Activated T-helper 1 cell treated with anti-CD3 and anti-CD28 coated beads, Interleukin-12 subunit alpha, Interleukin-12 subunit beta, Interleukin-2, Interleukin-4 antibody, amounts not matched to agents 30 ng/mL and 10 ng/mL and 1 ng/mL, durations not matched to agents 14 hours and 24 hours and 36 hours (primary cell): ENCODE measurements at regions not wholly inside any gene's neighbourhood (a gene's known extent, or its start where the extent isn't known, plus 50 kb on each side); places are given as distances from the start of the nearest gene placed in this dataset.

Experiments
- DNase-seq: peaks from one replicate; pipeline ENCODE4 v3.0.0; 2021; ENCODE audit warnings: low spot score
- H3K27ac Mint-ChIP-seq: one replicate; pipeline ENCODE4 v1.8.0; 2021; ENCODE audit warnings: mild to moderate bottlenecking, mixed read lengths
- H3K27me3 Mint-ChIP-seq: one replicate; pipeline ENCODE4 v1.8.0; 2022; ENCODE audit warnings: mild to moderate bottlenecking, moderate library complexity, mixed read lengths; ENCODE audit not compliant: insufficient read depth
- H3K36me3 Mint-ChIP-seq: one replicate; pipeline ENCODE4 v1.8.0; 2021; ENCODE audit warnings: low read depth, mixed read lengths
- H3K4me1 Mint-ChIP-seq: one replicate; pipeline ENCODE4 v1.8.0; 2021; ENCODE audit warnings: low read depth, mixed read lengths
- H3K4me3 Mint-ChIP-seq: one replicate; pipeline ENCODE4 v1.8.0; 2021; ENCODE audit warnings: mild to moderate bottlenecking, moderate library complexity, mixed read lengths
- H3K9me3 Mint-ChIP-seq: one replicate; pipeline ENCODE4 v1.8.0; 2021; ENCODE audit warnings: mixed read lengths
- intact Hi-C: fragments of 100-400 bp; cut with micrococcal nuclease; formaldehyde crosslinking; loops from one replicate; pipeline ENCODE4 v1.15.1; 2024

GRCh38 chr4:35918491-35918977, 325.8 kb downstream of the ARAP2 start:
- peaks cover 9% of the 10 kb centered on the region for H3K27me3 Mint-ChIP-seq
- intact Hi-C loops: no loop called here
- H3K4me1 Mint-ChIP-seq: no peaks in the 10 kb centered on the region
- H3K36me3 Mint-ChIP-seq: no peaks in the 10 kb centered on the region
- H3K4me3 Mint-ChIP-seq: no peak overlapping the region
- no peaks in the 10 kb centered on the region for H3K9me3 Mint-ChIP-seq
- H3K27ac Mint-ChIP-seq: no peak overlapping the region
- DNase-seq: no peak

DNA sequence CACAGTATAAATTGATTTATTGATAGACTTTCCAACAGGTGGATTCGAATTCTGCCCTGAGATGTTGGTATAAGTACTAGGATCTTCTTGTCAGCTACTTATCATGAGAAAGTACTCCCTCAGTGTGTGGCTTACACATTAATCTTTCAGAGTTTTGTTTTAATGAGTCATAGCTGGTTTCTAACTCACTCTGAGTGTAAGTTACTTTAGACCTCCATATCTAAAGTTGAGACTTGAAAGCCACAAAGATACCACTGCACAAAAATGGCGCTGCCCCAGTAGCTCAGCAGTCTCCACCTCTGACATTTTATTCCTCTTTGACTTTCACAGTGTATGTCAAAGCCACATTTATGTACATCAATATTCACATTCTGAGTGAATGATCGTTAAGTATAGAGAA, 318.5 kb downstream of the ARAP2 start:
- Mint-ChIP-seq H3K27ac (no peak overlapping the region), H3K4me1 (no peaks in the 10 kb centered on the region), H3K36me3 (no peaks in the 10 kb centered on the region), H3K4me3 (no peak overlapping the region), H3K9me3 (no peaks in the 10 kb centered on the region), H3K27me3 (peaks cover 6% of the 10 kb centered on the region)
- intact Hi-C loops: no loop called here
- no peak for DNase-seq

DNA sequence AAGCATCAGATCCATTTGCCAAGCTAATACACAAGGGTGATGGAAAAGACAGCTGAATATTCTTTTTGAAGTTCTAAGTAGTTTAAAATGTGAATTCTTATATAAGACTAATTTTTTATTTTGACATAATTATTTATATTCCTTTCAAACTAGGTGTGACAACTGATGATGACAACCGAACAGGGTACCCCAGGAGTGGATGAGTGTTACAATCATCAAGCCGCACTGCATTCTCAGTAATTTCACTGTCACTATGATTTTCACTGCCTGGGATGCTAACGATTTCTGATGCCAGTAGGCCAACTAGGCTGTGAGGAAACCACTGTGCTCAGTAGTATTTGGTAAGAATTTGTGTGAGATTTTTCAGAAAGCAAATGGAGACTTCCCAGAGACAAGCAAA, 317.5 kb downstream of the ARAP2 start:
- intact Hi-C loops: no loop called here
- H3K27me3 Mint-ChIP-seq: peaks cover 6% of the 10 kb centered on the region
- no peak overlapping the region for H3K27ac Mint-ChIP-seq
- no peaks in the 10 kb centered on the region for H3K36me3 Mint-ChIP-seq
- H3K4me3 Mint-ChIP-seq: no peak overlapping the region
- no peak for DNase-seq
- no peaks in the 10 kb centered on the region for H3K9me3 Mint-ChIP-seq
- H3K4me1 Mint-ChIP-seq: no peaks in the 10 kb centered on the region

DNA sequence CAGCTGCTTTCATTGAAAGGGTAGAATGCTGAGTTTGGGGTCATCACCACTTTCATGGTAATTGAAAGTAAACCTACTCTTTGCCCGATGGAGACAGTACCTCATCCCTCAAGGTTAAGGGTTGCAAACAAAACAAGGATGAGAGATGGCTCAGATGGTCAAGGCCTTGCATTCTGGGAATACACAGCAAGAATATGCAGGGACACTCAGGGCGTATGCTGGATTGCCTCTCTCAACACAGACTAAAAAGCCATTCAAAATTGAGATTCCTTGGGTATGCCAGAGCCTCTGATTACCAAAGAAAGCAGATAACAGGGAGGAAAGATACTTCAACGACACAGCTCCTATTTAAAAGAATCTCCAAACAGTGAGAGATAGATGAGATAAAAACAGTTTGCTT, 310.4 kb downstream of the ARAP2 start:
- no peak overlapping the region for H3K4me3 Mint-ChIP-seq
- peaks cover 9% of the 10 kb centered on the region for H3K27me3 Mint-ChIP-seq
- DNase-seq: no peak
- no peaks in the 10 kb centered on the region for H3K9me3 Mint-ChIP-seq
- no peaks in the 10 kb centered on the region for H3K4me1 Mint-ChIP-seq
- intact Hi-C loops: loop anchor here (1.0 to 10.0 kb wide), 2 partner anchors 209 to 253 kb away; no protein-coding TSS in a partner anchor
- H3K36me3 Mint-ChIP-seq: no peaks in the 10 kb centered on the region
- no peak overlapping the region for H3K27ac Mint-ChIP-seq

DNA sequence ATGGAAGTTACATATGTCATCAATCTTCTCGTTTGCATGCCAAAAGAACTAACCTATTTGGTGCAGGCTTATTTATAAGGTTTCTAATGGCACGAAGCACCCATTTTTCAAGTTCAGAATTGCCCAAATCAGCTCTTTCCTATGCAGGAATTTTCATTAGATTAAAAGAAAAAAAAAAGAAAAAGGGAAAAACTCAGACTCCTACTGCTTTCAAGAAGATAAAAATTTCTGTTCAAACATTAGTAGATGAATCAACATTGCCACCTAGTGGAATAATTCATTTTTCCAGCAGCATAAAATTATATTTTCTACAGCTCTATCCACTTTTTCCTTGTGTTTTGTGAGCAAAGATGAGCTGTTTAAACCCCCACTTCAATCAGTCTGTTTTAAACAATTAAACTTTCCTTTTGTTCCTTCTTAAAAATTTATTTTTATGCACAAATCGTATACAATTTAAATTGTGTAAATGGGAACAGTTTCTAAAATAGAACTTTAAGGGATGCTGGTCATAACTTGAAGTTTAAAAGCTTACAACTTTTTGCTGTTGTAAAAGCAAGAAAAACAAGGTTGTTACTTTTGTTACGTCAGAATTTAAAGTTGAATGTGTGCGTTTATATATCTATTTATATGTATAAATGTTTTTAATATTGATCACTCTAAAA, 309.9 kb downstream of the ARAP2 start:
- no peak overlapping the region for H3K27ac Mint-ChIP-seq
- intact Hi-C loops: loop anchor here (1.0 to 10.0 kb wide), 2 partner anchors 210 to 253 kb away; no protein-coding TSS in a partner anchor
- no peak for DNase-seq

DNA sequence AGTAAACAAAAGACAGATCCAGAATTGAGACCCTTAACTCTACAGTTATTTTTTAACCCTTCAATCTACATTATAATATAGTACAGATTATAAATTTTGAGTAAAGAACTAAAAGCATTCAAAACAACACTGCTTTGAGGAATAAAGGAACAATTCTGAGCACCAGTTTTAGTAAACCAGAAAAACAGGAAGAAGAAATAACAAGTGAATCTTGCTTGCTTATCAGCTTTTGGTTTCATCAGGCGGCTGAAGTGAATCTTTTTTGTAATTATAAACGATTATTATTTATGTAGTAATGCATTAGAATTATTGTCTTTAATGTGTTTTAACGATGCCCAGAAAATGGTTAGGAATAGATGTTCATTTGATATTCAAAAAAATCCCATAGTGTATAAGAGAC, 305.4 kb downstream of the ARAP2 start:
- no peak overlapping the region for H3K4me3 Mint-ChIP-seq
- H3K27me3 Mint-ChIP-seq: peaks cover 7% of the 10 kb centered on the region
- H3K27ac Mint-ChIP-seq: no peak overlapping the region
- H3K36me3 Mint-ChIP-seq: no peaks in the 10 kb centered on the region
- H3K9me3 Mint-ChIP-seq: no peaks in the 10 kb centered on the region
- intact Hi-C loops: loop anchor here (10.0 kb wide), 1 partner anchor 214 kb away; no protein-coding TSS in a partner anchor
- no peak for DNase-seq
- H3K4me1 Mint-ChIP-seq: no peaks in the 10 kb centered on the region

More for the DNA sequence above, 309.9 kb downstream of the ARAP2 start:
- H3K27me3 Mint-ChIP-seq: peaks cover 9% of the 10 kb centered on the region
- no peak overlapping the region for H3K4me3 Mint-ChIP-seq
- no peaks in the 10 kb centered on the region for H3K36me3 Mint-ChIP-seq
- no peaks in the 10 kb centered on the region for H3K9me3 Mint-ChIP-seq
- H3K4me1 Mint-ChIP-seq: no peaks in the 10 kb centered on the region

DNA sequence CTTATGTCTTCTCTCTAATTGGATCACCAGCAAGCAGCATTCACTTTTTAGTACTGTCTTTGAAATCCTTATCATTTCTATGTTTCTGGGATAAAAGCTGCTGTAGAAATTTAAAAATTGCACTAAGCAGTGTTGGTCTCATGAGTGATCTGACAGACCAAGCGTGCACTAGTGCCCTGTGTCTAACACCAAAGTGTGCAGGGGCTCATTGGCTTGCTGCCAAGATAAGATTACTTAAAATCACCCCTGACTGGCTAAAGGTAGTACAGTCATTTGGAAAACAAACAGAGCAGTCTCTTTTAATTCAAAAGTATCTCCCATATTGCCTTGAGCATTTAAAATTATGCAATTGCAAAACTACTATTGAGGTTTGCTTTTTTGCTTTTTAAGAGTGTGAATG, 304.6 kb downstream of the ARAP2 start:
- DNase-seq: no peak
- Mint-ChIP-seq H3K27me3 (peaks cover 6% of the 10 kb centered on the region), H3K27ac (no peak overlapping the region), H3K9me3 (no peaks in the 10 kb centered on the region), H3K36me3 (no peaks in the 10 kb centered on the region), H3K4me1 (no peaks in the 10 kb centered on the region), H3K4me3 (no peak overlapping the region)
- intact Hi-C loops: loop anchor here (10.0 kb wide), 1 partner anchor 215 kb away; no protein-coding TSS in a partner anchor

- H3K9me3 Mint-ChIP-seq: no peaks in the 10 kb centered on the region
- intact Hi-C loops: no loop called here
- H3K4me1 Mint-ChIP-seq: no peaks in the 10 kb centered on the region
- peaks cover 6% of the 10 kb centered on the region for H3K27me3 Mint-ChIP-seq
- no peaks in the 10 kb centered on the region for H3K36me3 Mint-ChIP-seq
- DNase-seq: no peak
- no peak overlapping the region for H3K27ac Mint-ChIP-seq
- H3K4me3 Mint-ChIP-seq: no peak overlapping the region
These were observed 302.2 kb downstream of the ARAP2 start for GRCh38 chr4:35942092-35942491.

DNA sequence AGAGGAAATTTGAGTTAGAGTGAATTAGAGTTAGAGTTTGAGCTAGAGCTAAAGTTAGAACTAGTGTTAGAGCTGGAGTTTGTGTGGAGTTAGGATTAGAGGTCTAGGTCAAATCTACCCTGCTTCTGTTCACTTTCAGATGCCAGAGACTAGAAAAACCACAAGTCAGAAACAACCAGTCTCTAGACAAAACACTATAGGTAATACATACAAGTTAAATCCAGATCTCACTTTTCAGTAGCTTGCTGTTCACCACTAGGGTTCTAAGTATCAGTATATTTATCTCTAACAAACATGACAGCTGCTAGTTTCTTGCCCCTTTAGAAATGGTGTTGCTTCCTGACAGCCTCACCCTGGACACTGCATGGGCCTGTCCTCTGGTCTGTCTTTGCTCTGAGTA, 300.7 kb downstream of the ARAP2 start:
- Mint-ChIP-seq H3K36me3 (no peaks in the 10 kb centered on the region), H3K4me1 (no peaks in the 10 kb centered on the region), H3K4me3 (no peak overlapping the region), H3K9me3 (no peaks in the 10 kb centered on the region), H3K27ac (no peak overlapping the region), H3K27me3 (peaks cover 6% of the 10 kb centered on the region)
- intact Hi-C loops: no loop called here
- no peak for DNase-seq

GRCh38 chr4:35948171-35948570, 296.1 kb downstream of the ARAP2 start:
- no peaks in the 10 kb centered on the region for H3K4me1 Mint-ChIP-seq
- intact Hi-C loops: no loop called here
- H3K9me3 Mint-ChIP-seq: peaks cover 5% of the 10 kb centered on the region
- no peak overlapping the region for H3K4me3 Mint-ChIP-seq
- H3K36me3 Mint-ChIP-seq: no peaks in the 10 kb centered on the region
- H3K27ac Mint-ChIP-seq: no peak overlapping the region
- DNase-seq: no peak
- peaks cover 6% of the 10 kb centered on the region for H3K27me3 Mint-ChIP-seq

DNA sequence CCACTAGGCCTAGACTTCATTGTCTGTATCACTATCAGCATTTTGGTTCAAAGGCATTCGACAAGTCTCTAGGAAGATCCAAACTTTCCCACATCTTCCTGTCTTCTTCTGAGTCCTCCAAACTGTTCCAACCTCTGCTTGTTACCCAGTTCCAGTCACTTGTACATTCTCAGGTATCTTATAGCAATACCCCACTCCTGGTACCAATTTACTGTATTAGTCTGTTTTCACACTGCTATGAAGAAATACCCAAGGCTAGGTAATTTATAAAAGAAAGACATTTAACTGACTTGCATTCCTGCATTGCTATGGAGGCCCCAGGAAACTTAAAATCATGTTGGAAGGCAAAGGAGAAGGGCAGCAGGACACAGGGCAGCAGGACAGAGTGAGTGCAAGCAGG, 293.9 kb downstream of the ARAP2 start:
- no peak for DNase-seq
- Mint-ChIP-seq H3K9me3 (peaks cover 8% of the 10 kb centered on the region), H3K4me1 (no peaks in the 10 kb centered on the region), H3K36me3 (no peaks in the 10 kb centered on the region), H3K27ac (no peak overlapping the region), H3K27me3 (no peaks in the 10 kb centered on the region), H3K4me3 (no peak overlapping the region)
- intact Hi-C loops: no loop called here

DNA sequence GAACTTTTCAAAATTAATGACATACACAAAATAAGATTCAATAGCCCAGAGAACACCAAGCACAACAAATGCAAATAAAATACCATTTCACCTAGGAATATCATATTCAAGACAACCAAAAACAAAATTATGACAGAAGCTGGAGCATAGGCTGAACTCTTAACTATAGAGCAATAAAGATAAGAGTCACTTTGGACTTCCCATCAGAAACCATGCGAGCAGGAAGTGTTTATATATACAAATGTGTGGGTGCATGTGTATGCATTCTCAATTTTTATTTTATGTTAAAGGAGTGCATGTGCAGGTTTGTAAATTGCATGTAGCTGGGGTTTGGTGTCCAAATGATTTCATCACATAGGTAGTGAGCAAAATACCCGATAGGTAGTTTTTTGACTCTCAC, 291.6 kb downstream of the ARAP2 start:
- Mint-ChIP-seq H3K36me3 (no peaks in the 10 kb centered on the region), H3K4me1 (no peaks in the 10 kb centered on the region)

DNA sequence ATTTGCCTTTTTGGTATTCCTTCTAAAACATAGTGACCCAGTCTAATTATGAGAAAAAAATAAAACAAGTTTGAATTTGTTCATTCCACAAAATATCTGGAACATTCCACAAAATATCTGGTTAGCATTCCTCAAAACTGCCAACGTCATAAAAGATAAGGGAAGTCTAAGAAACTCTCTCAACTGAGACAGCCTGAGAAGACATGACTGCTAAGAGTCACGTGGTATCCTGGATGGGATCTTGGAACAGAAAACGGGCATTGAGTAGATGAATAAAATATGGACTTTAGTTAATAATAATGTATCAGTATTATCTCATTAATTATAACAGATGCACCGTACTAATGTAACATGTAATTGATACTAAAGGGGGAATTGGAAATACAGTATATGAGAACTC, 280.9 kb downstream of the ARAP2 start:
- peaks cover 4% of the 10 kb centered on the region for H3K27me3 Mint-ChIP-seq
- no peak overlapping the region for H3K4me3 Mint-ChIP-seq
- intact Hi-C loops: no loop called here
- DNase-seq: no peak
- no peak overlapping the region for H3K27ac Mint-ChIP-seq
- no peaks in the 10 kb centered on the region for H3K4me1 Mint-ChIP-seq
- no peaks in the 10 kb centered on the region for H3K36me3 Mint-ChIP-seq
- H3K9me3 Mint-ChIP-seq: no peaks in the 10 kb centered on the region

More for the DNA sequence above, 291.6 kb downstream of the ARAP2 start:
- peaks cover 2% of the 10 kb centered on the region for H3K27me3 Mint-ChIP-seq
- H3K4me3 Mint-ChIP-seq: no peak overlapping the region
- H3K27ac Mint-ChIP-seq: no peak overlapping the region
- no peak for DNase-seq
- intact Hi-C loops: no loop called here
- peaks cover 15% of the 10 kb centered on the region for H3K9me3 Mint-ChIP-seq
